Tibial artery (tissue), 4 donors: ENCODE measurements at regions not wholly inside any gene's neighbourhood (a gene's known extent, or its start where the extent isn't known, plus 50 kb on each side); places are given as distances from the start of the nearest gene placed in this dataset.

Experiments
- DNase-seq, 2 donors: peaks; one replicate each; pipeline ENCODE4 v3.0.0-alpha.2; 2019
- H3K27ac ChIP-seq, 2 donors: fragments of 200-600 bp; sonication (generic) in 1 of 2; 1 replicate in 1 of 2; 2 replicates in 1 of 2; pipeline ENCODE4 v1.5.1; 2018 to 2019; ENCODE audit warnings: mild to moderate bottlenecking in 1 of 2
- H3K27me3 ChIP-seq, 2 donors: fragments of 200-600 bp; sonication (generic) in 1 of 2; one replicate each; pipeline versions ENCODE4 v1.5.1 to v1.6.0; 2016 to 2019
- H3K36me3 ChIP-seq, 3 donors: fragments of 200-600 bp; sonication (generic) in 2 of 3; one replicate each; pipeline ENCODE4 v1.5.1; 2016 to 2019; ENCODE audit warnings: mild to moderate bottlenecking in 2 of 3
- H3K4me1 ChIP-seq, 4 donors: fragments of 200-600 bp; sonication (generic) in 2 of 4; 1 replicate in 3 of 4; 2 replicates in 1 of 4; pipeline ENCODE4 v1.5.1; 2016 to 2019
- H3K4me3 ChIP-seq, 2 donors: fragments of 200-600 bp; sonication (generic) in 1 of 2; 1 replicate in 1 of 2; 2 replicates in 1 of 2; pipeline ENCODE4 v1.5.1; 2018 to 2019; ENCODE audit warnings: mild to moderate bottlenecking in 2 of 2
- H3K9me3 ChIP-seq, 3 donors: fragments of 200-600 bp; sonication (generic) in 1 of 3; one replicate each; pipeline ENCODE4 v1.5.1; 2016 to 2019
- CTCF ChIP-seq, 2 experiments: fragments of 200-600 bp in 1 of 2; fragments of 450-650 bp in 1 of 2; IDR thresholded peaks; one replicate each; pipeline ENCODE4 v1.5.1; 2017 to 2019; ENCODE audit warnings: antibody characterized with exemption in 2 of 2, mild to moderate bottlenecking in 1 of 2, moderate library complexity in 1 of 2
- intact Hi-C: fragments of 100-400 bp; cut with DNase I; formaldehyde crosslinking; loops from one replicate; pipeline ENCODE4 v1.15.0; 2023; ENCODE audit warnings: low total_unique reads

DNA sequence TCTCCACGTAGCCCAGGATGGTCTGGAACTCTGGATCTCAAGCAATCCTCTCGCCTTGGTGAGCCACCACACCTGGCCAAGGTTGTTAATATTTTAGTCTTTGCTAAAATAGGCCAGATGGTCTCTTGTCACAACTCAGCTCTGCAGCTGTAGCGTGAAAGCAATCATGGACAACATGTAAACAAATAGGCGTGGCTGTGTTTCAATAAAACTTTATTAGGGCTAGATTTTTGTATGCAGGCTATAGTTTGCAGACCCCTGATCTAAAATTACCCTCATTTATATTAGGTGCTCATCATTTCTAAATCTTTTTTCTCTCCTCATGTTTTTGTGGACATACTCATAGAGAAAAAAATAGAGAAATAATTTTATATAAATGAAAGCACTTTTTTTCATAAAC, 72.1 kb upstream of the SLC28A3 start:
- H3K27me3 ChIP-seq = no peaks in the 10 kb centered on the region
- no peaks in the 10 kb centered on the region for H3K4me1 ChIP-seq
- no peak for DNase-seq
- H3K27ac ChIP-seq = no peak overlapping the region
- no peak for TF ChIP-seq CTCF (IDR thresholded peaks at IDR 0.05)
- intact Hi-C loops = no loop called here
- H3K9me3 ChIP-seq = no peaks in the 10 kb centered on the region
- no peaks in the 10 kb centered on the region for H3K36me3 ChIP-seq
- no peak overlapping the region for H3K4me3 ChIP-seq

GRCh38 chr9:84413301-84413700, 72.7 kb upstream of the SLC28A3 start:
- Histone ChIP-seq H3K27ac (no peak overlapping the region), H3K4me1 (no peaks in the 10 kb centered on the region), H3K4me3 (no peak overlapping the region), H3K27me3 (no peaks in the 10 kb centered on the region), H3K36me3 (no peaks in the 10 kb centered on the region), H3K9me3 (no peaks in the 10 kb centered on the region)
- intact Hi-C loops = no loop called here
- TF ChIP-seq CTCF (IDR thresholded peaks at IDR 0.05) = no peak
- no peak for DNase-seq

DNA sequence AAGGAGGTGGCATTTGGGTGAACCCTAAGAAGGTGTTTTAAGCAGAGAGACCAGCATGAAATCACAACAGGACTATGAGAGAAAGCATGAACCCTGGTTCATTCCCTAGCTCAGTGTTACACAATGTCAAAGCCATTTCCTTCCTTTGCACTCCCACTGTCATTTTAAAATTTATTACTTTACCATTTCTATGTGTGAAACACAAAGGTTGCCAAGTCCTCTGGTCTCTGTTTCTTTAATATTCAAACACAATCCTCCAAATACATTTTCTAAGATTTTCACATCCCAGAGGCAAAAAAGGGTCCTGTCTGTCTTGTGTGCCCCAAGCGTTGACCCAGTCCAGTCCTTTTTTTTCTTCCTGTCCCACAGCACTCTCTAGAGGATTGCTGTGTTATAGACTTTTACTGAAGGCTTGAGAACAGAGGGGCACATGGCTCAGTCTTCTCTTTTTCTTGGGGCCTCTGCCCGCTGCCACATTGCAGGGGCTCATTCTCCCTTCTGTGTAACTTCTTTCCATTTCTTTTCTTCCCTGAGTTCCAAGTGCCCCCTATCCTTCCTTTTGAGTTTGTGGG, 78.6 kb upstream of the SLC28A3 start:
- H3K36me3 ChIP-seq = no peaks in the 10 kb centered on the region
- H3K27me3 ChIP-seq = no peaks in the 10 kb centered on the region
- H3K4me3 ChIP-seq = no peak overlapping the region
- intact Hi-C loops = no loop called here
- no peaks in the 10 kb centered on the region for H3K9me3 ChIP-seq
- no peak for DNase-seq
- no peaks in the 10 kb centered on the region for H3K4me1 ChIP-seq
- no peak for TF ChIP-seq CTCF (IDR thresholded peaks at IDR 0.05)
- no peak overlapping the region for H3K27ac ChIP-seq

- no peak for TF ChIP-seq CTCF (IDR thresholded peaks at IDR 0.05)
- intact Hi-C loops = no loop called here
Observed at GRCh38 chr9:84424931-84425330, 84.4 kb upstream of the SLC28A3 start.

GRCh38 chr9:84432746-84433145, 92.2 kb upstream of the SLC28A3 start:
- DNase-seq = no peak
- no peaks in the 10 kb centered on the region for H3K9me3 ChIP-seq
- no peaks in the 10 kb centered on the region for H3K27me3 ChIP-seq
- H3K36me3 ChIP-seq = no peaks in the 10 kb centered on the region
- H3K27ac ChIP-seq = no peak overlapping the region
- H3K4me1 ChIP-seq = peaks cover 0 to 5% (median 0%) of the 10 kb centered on the region in 4 donors
- intact Hi-C loops = no loop called here
- no peak overlapping the region for H3K4me3 ChIP-seq
- TF ChIP-seq CTCF (IDR thresholded peaks at IDR 0.05) = no peak

More at GRCh38 chr9:84424931-84425330, 84.4 kb upstream of the SLC28A3 start:
- no peak overlapping the region for H3K27ac ChIP-seq
- no peak overlapping the region for H3K4me3 ChIP-seq
- no peaks in the 10 kb centered on the region for H3K4me1 ChIP-seq
- H3K9me3 ChIP-seq = no peaks in the 10 kb centered on the region
- no peaks in the 10 kb centered on the region for H3K36me3 ChIP-seq
- DNase-seq = no peak
- H3K27me3 ChIP-seq = no peaks in the 10 kb centered on the region

DNA sequence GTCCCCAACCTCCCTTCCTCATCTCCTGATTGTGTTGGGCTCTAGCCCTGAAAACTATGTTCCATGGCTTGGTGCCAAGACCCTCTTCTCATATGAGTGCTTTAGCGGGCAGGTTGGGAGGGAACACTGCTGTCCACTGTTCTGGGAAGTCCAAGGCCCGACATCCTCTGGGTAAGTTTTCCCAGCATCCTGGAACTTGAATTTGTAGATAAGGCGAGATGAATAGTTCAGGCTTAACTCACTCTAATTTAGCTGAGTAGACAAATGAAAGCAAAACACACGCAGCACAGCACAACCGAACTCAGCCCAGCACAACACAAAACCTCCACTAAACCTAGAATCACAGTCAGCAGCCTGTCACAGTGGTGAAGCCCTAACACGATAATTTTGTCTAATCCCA, 95.3 kb upstream of the SLC28A3 start:
- Histone ChIP-seq H3K4me1 (peaks cover 0 to 5% (median 0%) of the 10 kb centered on the region in 4 donors), H3K9me3 (no peaks in the 10 kb centered on the region), H3K27ac (no peak overlapping the region), H3K4me3 (no peak overlapping the region), H3K27me3 (no peaks in the 10 kb centered on the region), H3K36me3 (no peaks in the 10 kb centered on the region)
- intact Hi-C loops = no loop called here
- TF ChIP-seq CTCF (IDR thresholded peaks at IDR 0.05) = no peak
- DNase-seq = no peak
